HG03342 (cell line): ENCODE measurements at regions not wholly inside any gene's neighbourhood (a gene's known extent, or its start where the extent isn't known, plus 50 kb on each side); places are given as distances from the start of the nearest gene placed in this dataset.
"Not testable (repeated sequence)": the region's sequence is repeated elsewhere in the genome, so short reads cannot be mapped to it uniquely, and the experiment has no call there.

Source experiments
- ATAC-seq: cut with Tn5 transposase; IDR thresholded peaks from one replicate; pipeline ENCODE4 v1.9.1; 2021; ENCODE audit warnings: mild to moderate bottlenecking, moderate library complexity; ENCODE audit not compliant: unreplicated experiment

DNA sequence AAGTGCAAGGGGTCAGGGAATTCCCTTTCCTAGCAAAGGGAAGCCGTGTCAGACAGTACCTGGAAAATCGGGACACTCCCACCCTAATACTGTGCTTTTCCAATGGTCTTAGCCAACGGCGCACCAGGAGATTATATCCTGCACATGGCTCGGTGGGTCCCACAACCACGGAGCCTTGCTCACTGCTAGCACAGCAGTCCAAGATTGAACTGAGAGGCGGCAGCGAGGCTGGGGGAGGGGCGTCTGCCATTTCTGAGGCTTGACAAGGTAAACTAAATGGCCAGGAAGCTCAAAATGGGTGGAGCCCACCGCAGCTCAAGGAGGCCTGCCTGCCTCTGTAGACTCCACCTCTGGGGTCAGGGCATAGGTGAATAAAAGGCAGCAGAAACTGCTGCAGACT is 76.5 kb upstream of the LINC00632 start:
- not testable (repeated sequence) for ATAC-seq

DNA sequence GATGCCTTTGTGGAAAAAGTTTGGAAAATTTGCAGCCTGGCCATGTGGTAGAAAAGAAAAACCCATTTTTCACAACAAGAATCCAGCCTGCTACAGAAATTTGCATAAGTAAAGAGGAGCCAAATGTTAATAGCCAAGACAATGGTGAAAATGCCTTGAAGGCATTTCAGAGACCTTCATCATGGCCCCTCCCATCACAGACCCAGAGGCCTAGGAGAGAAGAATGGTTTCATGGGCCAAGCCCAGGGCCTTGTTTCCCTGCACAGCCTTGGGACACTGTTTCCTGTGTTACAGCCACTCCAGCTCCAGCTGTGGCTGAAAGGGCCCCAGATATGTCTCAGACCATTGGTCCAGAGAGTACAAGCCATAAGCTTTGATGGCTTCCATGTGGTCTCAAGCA is 101.4 kb upstream of the LINC00632 start:
- no peak for ATAC-seq

DNA sequence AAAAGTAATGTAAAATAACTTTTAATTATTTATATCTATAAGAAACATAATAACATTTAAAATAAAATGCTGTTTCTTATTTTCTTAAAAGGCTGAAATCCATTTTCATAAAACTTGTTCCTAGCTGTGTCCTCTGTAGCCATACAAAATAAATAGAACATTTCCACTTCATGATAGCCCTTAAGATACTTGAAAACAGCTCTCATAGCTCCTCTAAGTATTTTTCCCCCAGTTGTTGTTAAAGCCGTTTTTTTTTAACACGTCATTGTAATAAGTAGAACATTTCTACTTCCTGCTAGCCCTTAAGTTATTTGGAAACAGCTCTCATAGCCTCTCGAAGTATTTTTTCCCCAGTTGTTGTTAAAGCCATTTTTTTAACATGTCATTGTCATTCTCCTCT is 97.3 kb upstream of the SOX3 start:
- no peak for ATAC-seq

DNA sequence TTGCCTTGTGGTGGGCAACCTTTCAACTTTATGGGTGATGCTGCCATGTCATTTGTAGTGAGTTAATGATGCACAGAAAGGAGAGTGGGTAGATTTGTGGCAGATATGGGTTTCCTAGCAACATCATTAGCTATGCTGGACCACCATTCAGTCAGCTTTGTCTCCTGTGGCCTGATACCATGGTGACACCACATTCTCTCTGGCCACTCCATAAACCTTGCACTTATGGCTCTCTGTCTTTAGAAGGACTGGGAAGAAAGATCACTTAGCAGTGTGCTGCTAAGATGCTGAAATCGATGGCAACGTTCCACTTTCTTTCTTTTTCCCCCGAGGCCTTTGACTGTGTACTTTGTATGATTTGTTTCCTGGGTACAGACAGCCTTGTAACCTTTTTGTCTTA is 95.0 kb upstream of the SOX3 start:
- ATAC-seq, result no peak

DNA sequence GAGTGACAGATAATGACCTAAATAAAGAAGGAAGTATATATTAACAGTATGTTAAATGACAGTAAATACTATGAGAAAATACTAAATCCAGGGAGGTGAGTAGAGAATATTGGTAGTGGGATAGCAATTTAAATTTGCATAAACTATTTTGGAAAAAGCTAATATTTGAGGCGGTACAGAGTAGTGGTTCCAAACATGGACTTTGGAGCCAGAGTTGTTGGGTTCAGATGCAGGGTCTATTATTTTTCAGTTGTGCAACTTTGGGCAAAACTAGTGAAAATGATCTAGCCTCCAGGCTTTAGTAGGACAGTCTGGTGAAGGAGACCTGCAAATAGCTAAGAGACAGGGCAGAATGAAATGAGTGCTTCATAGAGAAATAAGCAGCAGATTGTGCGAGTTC is 84.8 kb upstream of the SOX3 start:
- ATAC-seq, result no peak

DNA sequence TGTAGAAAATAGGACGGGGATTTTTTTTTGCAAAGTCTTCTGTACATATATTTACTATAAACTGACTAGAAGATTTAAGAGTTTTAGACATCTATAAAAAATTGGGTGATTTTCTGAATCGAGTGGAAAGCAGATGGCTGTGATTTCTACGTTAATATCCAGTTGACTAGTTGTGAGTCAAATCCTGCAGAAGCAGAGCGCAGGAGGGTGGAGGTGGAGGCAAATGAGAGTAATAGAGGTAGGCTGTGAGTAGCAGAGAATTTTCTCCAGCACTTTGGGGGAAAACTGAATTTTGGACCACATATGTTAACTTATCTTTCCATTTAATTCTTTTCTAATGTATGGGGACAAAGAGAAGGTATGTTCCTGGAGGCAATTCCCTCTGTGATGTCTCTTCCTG is 82.1 kb upstream of the SOX3 start:
- no peak for ATAC-seq

DNA sequence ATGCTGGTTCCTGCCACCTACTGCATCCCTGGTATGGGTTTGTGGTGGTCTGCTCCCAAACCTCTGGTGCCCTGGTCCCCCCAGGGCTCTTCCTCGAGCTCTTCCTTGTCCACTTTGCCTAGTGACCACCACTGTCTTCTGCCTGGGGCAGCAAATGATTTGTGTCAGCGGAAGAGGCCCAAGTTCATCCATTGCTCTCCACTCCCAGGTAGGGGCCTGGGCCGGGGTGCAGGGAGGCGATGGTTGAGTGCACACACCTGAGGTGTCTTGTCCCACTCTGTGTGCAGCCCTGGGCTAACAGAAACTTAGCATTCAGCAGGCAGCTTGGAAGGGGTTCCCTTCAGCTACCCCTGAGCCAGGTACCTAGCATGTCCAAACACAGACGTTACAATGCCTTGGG is 75.6 kb upstream of the SOX3 start:
- ATAC-seq, result no peak

DNA sequence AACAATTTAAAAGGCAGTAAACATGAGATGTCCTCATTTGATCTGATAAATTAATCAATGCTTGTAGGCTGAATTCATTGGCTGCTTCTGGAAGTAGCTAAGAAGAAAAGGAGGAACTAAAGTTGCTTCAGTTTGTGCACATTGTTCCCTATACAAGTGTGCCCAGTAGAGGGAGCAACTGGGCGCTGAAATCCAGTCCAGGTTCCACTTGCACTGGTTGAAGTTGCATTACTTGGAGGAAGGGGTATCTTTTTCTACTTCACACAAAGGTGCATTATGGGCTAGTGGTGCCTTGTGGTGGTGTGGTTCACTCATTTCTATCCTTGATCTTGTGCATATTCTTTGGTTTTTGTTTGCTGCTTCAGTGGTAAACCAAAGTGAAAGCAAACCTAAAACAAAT is 67.9 kb upstream of the SOX3 start:
- peak; percentile 92 for ATAC-seq

DNA sequence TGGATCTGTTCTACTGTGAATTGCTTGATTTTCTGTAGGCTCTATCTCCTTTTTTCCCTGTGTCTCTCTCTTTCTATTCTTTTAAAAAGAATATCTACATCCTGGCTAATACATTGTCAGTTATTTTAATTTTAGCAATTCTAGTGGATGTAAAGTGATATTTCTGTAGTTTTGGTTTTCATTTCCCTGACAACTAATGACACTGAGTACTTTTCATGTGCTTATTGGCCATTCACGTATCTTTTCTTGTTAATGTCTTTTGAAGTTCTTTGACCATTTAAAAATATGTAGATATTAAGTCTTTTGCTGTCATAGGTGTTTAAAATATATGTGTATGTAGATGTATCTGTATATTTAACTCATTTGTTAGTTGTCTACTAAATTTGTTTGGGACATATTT is 59.0 kb upstream of the SOX3 start:
- no peak for ATAC-seq
